ENCODE measurements at regions not wholly inside any gene's neighbourhood (a gene's known extent, or its start where the extent isn't known, plus 50 kb on each side); places are given as distances from the start of the nearest gene placed in this dataset.

DNA sequence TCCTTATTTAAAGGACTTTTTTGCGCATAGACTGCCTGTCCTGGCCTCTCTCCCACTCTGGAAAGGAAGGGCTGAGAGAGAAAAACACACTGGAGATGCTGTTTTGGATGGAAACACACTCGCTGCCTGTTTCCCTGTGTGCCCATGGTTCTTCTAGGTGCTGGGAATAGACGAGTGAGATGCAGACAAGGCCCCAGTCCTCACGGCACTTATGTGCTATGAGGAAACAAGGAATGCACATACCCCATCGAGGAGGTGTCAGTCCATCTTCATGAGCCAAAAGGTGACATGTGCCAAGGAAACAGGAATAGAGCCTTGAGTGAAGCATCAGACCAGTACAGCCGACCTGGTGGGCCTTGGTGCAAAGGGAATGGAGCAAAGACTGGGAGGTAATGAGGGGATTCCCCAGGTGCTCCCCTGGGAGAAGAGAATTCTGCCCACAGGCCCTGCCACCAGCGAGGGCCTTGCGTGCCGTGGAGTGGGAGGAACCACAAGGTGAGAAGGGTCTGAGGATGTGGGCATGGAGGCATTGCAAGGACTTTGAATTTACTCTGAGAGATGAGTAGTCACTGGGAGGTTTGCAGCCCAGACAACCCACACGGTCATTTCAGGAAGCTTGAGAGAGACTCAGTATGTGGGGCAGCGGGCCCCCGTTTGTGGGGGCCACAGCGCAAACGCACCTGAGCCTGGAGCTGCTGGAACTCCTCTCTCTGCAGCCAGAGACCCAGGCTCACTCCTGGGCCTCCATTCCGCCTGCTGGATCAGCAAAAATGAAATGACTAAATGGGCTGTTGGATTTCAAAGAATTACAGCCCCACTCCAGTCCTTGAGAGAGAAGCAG lies 197.5 kb upstream of the COPS8 start:
- Histone ChIP-seq H3K27ac (ENCODE audit: extremely low read depth, low read depth, low read length) (no peak overlapping the region), H3K27me3 (ENCODE audit: control insufficient read depth in 2 of 2, insufficient read depth in 2 of 2, low read length in 2 of 2) (peaks cover 0 to 12% of the 10 kb centered on the region in 2 experiments; a peak in 2 of 5 replicates), H4K20me1 (replicated peaks; ENCODE audit: control insufficient read depth, insufficient read depth, low read length) (no peaks in the 10 kb centered on the region), H3K9me3 (replicated peaks; ENCODE audit: control insufficient read depth, insufficient read depth, low read depth, low read length) (no peaks in the 10 kb centered on the region), H3K9me1 (ENCODE audit: control insufficient read depth, insufficient read depth, low read length) (no peaks in the 10 kb centered on the region), H3K36me3 (ENCODE audit: control insufficient read depth, insufficient read depth, low read length) (no peaks in the 10 kb centered on the region), H2AFZ (ENCODE audit: low read depth, low read length) (no peak overlapping the region), H3K4me3 (no peak overlapping the region), H3K9ac (ENCODE audit: insufficient read depth in 1 of 2, low read depth in 2 of 2, low read length in 2 of 2) (no peak overlapping the region), H3K79me2 (ENCODE audit: control insufficient read depth, insufficient read depth, low read length) (no peaks in the 10 kb centered on the region), H3K4me1 (replicated peaks in 1 of 2; ENCODE audit: control insufficient read depth in 2 of 2, insufficient read depth in 2 of 2, low read length in 2 of 2) (no peaks in the 10 kb centered on the region), H3K4me2 (ENCODE audit: insufficient read depth, low read length) (no peak overlapping the region)
- BruUV-seq (replicated peaks) = no TSS peak
- WGBS (ENCODE audit: insufficient coverage, low coverage, missing lambda C conversion rate) = 0% methylated on average over 5 of the region's 15 CpGs
- no peak for TF ChIP-seq YBX1 (IDR thresholded peaks at IDR 0.05)
- TF ChIP-seq TRIM24 (IDR thresholded peaks at IDR 0.05) = no peak
- no peak for TF ChIP-seq ZSCAN29 (IDR thresholded peaks at IDR 0.05)
- no peak for TF ChIP-seq ZFPM2 (CRISPR knock-in tag; IDR thresholded peaks at IDR 0.05)
- TF ChIP-seq ZNF324 (CRISPR knock-in tag; IDR thresholded peaks at IDR 0.05) = no peak
- TF ChIP-seq, protein P1, sequence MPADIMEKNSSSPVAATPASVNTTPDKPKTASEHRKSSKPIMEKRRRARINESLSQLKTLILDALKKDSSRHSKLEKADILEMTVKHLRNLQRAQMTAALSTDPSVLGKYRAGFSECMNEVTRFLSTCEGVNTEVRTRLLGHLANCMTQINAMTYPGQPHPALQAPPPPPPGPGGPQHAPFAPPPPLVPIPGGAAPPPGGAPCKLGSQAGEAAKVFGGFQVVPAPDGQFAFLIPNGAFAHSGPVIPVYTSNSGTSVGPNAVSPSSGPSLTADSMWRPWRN (IDR thresholded peaks at IDR 0.05; ENCODE audit: low read depth) = no peak
- ATAC-seq = no peak
- in situ Hi-C loops (cut with MboI) (no loop called here), intact Hi-C loops (cut with micrococcal nuclease) (no loop called here)
- CTCF ChIA-PET (ENCODE audit: low intra/inter-chr PET ratio) = no interaction called here
- DNase-seq (ENCODE audit: extremely low read depth in 1 of 4, low spot score in 3 of 4) = no peak
- POLR2A ChIA-PET = no interaction called here
- FAIRE-seq = no peak

Data from K562 (cell line).